T-helper 2 cell treated with Interferon-gamma antibody and Interleukin-4, amounts not matched to agents 5 μg/mL and 100 μg/mL, for 36 hours (primary cell): ENCODE measurements at regions not wholly inside any gene's neighbourhood (a gene's known extent, or its start where the extent isn't known, plus 50 kb on each side); places are given as distances from the start of the nearest gene placed in this dataset.

Source experiments
- DNase-seq: peaks from one replicate; pipeline ENCODE4 v3.0.0; 2021; ENCODE audit warnings: low spot score
- H3K27ac Mint-ChIP-seq: one replicate; pipeline ENCODE4 v1.8.0; 2021; ENCODE audit warnings: mild to moderate bottlenecking, mixed read lengths
- H3K27me3 Mint-ChIP-seq: one replicate; pipeline ENCODE4 v1.8.0; 2021; ENCODE audit warnings: low read depth, mixed read lengths
- H3K36me3 Mint-ChIP-seq: one replicate; pipeline ENCODE4 v1.8.0; 2021; ENCODE audit warnings: low read depth, mixed read lengths
- H3K4me1 Mint-ChIP-seq: one replicate; pipeline ENCODE4 v1.8.0; 2021; ENCODE audit warnings: low read depth, mixed read lengths
- H3K4me3 Mint-ChIP-seq: one replicate; pipeline ENCODE4 v1.8.0; 2022; ENCODE audit warnings: mild to moderate bottlenecking, moderate library complexity, mixed read lengths
- H3K9me3 Mint-ChIP-seq: one replicate; pipeline ENCODE4 v1.8.0; 2021; ENCODE audit warnings: mixed read lengths

- H3K9me3 Mint-ChIP-seq: no peaks in the 10 kb centered on the region
- H3K4me3 Mint-ChIP-seq: no peak overlapping the region
- no peaks in the 10 kb centered on the region for H3K27me3 Mint-ChIP-seq
- no peaks in the 10 kb centered on the region for H3K36me3 Mint-ChIP-seq
- no peak overlapping the region for H3K27ac Mint-ChIP-seq
- no peak for DNase-seq
- H3K4me1 Mint-ChIP-seq: no peaks in the 10 kb centered on the region
Observed at GRCh38 chr4:116599859-116600258, 485.5 kb downstream of the TRAM1L1 start.

DNA sequence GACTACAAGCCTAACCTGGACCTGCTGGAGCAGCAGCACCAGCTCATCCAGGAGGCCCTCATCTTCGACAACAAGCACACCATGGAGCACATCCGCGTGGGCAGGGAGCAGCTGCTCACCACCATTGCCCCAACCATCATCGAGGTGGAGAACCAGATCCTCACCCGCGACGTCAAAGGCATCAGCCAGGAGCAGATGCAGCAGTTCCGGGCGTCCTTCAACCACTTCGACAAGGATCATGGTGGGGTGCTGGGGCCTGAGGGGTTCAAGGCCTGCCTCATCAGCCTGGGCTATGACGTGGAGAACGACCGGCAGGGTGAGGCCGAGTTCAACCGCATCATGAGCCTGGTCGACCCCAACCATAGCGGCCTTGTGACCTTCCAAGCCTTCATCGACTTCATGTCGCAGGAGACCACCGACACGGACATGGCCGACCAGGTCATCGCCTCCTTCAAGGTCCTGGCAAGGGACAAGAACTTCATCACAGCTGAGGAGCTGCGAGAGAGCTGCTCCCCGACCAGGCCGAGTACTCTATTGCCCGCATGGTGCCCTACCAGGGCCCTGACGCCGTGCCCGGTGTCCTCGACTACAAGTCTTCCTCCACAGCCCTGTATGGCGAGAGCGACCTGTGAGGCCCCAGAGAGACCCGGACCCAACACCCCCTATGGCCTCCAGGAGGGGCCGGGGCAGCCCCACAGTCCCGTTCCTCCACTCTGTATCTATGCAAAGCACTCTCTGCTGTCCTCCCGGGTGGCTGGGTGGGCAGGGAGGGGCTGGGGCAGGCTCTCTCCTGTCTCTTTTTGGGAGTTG lies 486.2 kb downstream of the TRAM1L1 start:
- no peaks in the 10 kb centered on the region for H3K36me3 Mint-ChIP-seq

DNA sequence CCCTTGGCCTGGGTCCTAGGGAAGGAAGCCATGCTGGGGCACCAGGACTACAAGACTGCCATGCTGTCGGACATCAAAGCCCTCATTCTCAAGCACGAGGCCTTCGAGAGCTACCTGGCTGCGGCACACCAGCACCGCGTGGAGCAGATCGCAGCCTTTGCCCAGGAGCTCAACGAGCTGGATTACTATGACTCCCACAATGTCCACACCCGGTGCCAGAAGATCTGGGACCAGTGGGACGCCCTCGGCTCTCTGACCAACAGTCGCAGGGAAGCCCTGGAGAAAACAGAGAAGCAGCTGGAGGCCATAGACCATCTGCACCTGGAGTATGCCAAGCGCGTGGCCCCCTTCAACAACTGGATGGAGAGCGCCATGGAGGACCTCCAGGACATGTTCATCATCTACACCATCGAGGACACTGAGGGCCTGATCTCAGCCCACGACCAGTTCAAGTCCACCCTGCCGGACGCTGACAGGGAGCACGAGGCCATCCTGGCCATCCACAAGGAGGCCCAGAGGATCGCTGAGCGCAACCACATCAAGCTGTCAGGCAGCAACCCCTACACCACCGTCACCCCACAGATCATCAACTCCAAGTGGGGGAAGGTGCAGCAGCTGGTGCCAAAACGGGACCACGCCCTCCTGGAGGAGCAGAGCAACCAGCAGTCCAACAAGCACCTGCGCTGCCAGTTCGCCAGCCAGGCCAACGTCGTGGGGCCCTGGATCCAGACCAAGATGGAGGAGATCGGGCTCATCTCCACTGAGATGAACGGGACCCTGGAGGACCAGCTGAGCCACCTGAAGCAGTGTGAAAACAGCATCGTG lies 487.0 kb downstream of the TRAM1L1 start:
- H3K9me3 Mint-ChIP-seq: no peaks in the 10 kb centered on the region

More for the DNA sequence above, 486.2 kb downstream of the TRAM1L1 start:
- DNase-seq: no peak
- Mint-ChIP-seq H3K27ac (no peak overlapping the region), H3K4me1 (no peaks in the 10 kb centered on the region), H3K9me3 (no peaks in the 10 kb centered on the region), H3K4me3 (no peak overlapping the region), H3K27me3 (no peaks in the 10 kb centered on the region)

DNA sequence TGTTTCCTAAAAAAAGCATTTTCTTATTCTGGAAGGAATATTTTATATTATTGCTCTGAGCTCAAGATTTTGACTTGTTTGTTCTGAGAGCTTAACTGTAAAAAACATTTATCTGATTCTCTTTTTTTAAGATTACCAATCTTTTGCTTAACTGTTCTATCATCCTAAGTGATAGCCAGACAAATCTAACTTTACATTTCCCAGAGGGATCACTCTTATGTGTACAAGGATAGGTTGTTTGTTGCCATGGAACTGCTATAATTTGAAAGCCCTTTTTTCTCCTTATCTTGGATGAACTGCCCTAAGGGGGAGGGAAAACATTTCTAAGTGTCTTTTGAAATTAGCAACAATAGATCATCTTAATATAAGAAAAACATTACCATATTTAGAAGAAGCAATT lies 494.7 kb downstream of the TRAM1L1 start:
- Mint-ChIP-seq H3K4me1 (no peaks in the 10 kb centered on the region), H3K36me3 (no peaks in the 10 kb centered on the region), H3K4me3 (no peak overlapping the region), H3K27me3 (no peaks in the 10 kb centered on the region), H3K9me3 (no peaks in the 10 kb centered on the region), H3K27ac (no peak overlapping the region)
- DNase-seq: no peak

More for the DNA sequence above, 487.0 kb downstream of the TRAM1L1 start:
- Mint-ChIP-seq H3K27ac (no peak overlapping the region), H3K27me3 (no peaks in the 10 kb centered on the region), H3K4me3 (no peak overlapping the region), H3K36me3 (no peaks in the 10 kb centered on the region), H3K4me1 (no peaks in the 10 kb centered on the region)
- DNase-seq: no peak

- no peak for DNase-seq
- Mint-ChIP-seq H3K9me3 (no peaks in the 10 kb centered on the region), H3K36me3 (no peaks in the 10 kb centered on the region), H3K27me3 (no peaks in the 10 kb centered on the region), H3K4me3 (no peak overlapping the region), H3K27ac (no peak overlapping the region), H3K4me1 (no peaks in the 10 kb centered on the region)
Observed at GRCh38 chr4:116588783-116589182, 496.6 kb downstream of the TRAM1L1 start.

DNA sequence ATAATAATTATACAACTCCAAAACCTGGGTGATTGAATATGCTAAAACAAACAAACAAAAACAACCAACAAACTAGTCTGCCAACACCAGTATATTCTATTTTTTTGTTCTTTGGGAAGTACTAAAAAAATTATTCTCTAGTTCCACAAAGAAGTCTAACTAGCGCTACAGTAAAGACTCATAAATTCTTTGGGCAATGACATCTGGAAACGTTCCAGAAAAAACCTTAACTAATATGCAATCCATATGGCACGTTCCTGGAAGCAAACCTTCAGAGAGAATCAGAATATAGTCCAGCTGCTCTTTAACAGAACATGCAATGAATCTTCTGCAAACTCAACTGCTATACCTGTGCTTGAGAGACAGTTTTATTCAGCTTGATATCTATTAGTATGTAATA lies 500.1 kb downstream of the TRAM1L1 start:
- H3K36me3 Mint-ChIP-seq: no peaks in the 10 kb centered on the region
- H3K27ac Mint-ChIP-seq: no peak overlapping the region
- no peaks in the 10 kb centered on the region for H3K4me1 Mint-ChIP-seq
- DNase-seq: no peak
- no peaks in the 10 kb centered on the region for H3K27me3 Mint-ChIP-seq
- no peaks in the 10 kb centered on the region for H3K9me3 Mint-ChIP-seq
- no peak overlapping the region for H3K4me3 Mint-ChIP-seq

DNA sequence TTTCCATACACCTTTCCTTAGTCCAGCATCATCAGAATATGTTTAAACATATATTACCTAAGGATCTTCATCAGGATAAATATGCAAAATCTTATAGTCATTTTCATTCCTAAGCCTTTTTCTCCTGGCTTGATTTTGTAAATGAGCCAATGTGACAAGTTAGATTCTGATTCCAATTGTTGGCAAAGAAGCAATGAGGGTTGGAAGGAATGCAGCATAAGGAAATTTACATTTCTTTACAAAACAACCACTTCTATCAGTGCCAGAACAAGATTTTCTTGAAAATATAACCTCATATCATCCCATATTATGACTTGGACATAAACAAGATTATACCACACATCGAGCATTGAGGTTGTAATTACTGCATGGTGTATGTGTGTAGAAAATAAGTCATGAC lies 508.1 kb downstream of the TRAM1L1 start:
- Mint-ChIP-seq H3K9me3 (peaks cover 5% of the 10 kb centered on the region), H3K4me3 (no peak overlapping the region), H3K27me3 (no peaks in the 10 kb centered on the region), H3K27ac (no peak overlapping the region), H3K4me1 (no peaks in the 10 kb centered on the region), H3K36me3 (no peaks in the 10 kb centered on the region)
- DNase-seq: no peak

DNA sequence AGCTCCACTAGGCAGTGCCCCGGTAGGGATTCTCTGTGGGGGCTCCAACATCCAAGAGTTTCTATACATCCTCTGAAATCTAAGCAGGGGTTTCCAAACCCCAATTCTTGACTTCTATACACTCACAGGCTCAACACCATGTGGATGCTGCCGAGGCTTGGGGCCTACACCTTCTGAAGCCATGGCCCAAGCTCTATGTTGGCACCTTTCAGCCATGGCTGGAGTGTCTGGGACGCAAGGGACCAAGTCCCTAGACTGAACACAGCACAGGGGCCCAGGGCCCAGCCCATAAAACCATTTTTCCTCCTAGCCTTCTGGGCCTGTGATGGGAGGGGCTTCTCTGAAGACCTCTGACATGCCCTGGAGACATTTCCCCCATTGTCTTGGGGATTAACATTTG lies 511.8 kb downstream of the TRAM1L1 start:
- Mint-ChIP-seq H3K36me3 (no peaks in the 10 kb centered on the region), H3K9me3 (peaks cover 10% of the 10 kb centered on the region), H3K4me1 (no peaks in the 10 kb centered on the region), H3K4me3 (no peak overlapping the region), H3K27ac (no peak overlapping the region), H3K27me3 (no peaks in the 10 kb centered on the region)
- no peak for DNase-seq

DNA sequence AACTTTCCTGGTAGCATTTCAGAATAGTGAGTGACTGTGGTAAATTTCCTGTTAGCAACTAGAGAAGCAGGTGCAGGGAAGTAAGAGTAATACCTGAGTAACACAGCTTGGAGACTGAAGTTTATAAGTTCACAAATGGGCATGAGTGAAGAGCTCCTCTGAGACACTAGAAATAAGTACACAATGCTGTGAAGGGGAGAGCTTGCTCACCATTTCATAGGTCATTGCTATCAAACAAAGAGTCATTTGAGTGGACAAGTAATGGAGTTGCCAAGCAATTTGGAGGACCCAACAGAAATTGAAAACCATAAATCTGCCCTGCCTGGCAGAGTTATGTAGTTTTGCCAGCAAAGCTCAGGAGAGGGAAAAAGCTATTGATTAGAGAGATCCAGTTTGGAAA lies 523.6 kb downstream of the TRAM1L1 start:
- Mint-ChIP-seq H3K9me3 (peaks cover 13% of the 10 kb centered on the region), H3K27ac (no peak overlapping the region), H3K36me3 (no peaks in the 10 kb centered on the region), H3K27me3 (no peaks in the 10 kb centered on the region), H3K4me3 (no peak overlapping the region), H3K4me1 (no peaks in the 10 kb centered on the region)
- no peak for DNase-seq

GRCh38 chr4:116551806-116552205 lies 533.6 kb downstream of the TRAM1L1 start:
- H3K4me3 Mint-ChIP-seq: no peak overlapping the region
- H3K9me3 Mint-ChIP-seq: no peaks in the 10 kb centered on the region
- H3K36me3 Mint-ChIP-seq: no peaks in the 10 kb centered on the region
- H3K27ac Mint-ChIP-seq: no peak overlapping the region
- DNase-seq: no peak
- no peaks in the 10 kb centered on the region for H3K4me1 Mint-ChIP-seq
- H3K27me3 Mint-ChIP-seq: no peaks in the 10 kb centered on the region

GRCh38 chr4:116547632-116548031 lies 537.7 kb downstream of the TRAM1L1 start:
- Mint-ChIP-seq H3K36me3 (no peaks in the 10 kb centered on the region), H3K27ac (no peak overlapping the region), H3K4me3 (no peak overlapping the region), H3K4me1 (no peaks in the 10 kb centered on the region), H3K9me3 (no peaks in the 10 kb centered on the region), H3K27me3 (no peaks in the 10 kb centered on the region)
- no peak for DNase-seq

DNA sequence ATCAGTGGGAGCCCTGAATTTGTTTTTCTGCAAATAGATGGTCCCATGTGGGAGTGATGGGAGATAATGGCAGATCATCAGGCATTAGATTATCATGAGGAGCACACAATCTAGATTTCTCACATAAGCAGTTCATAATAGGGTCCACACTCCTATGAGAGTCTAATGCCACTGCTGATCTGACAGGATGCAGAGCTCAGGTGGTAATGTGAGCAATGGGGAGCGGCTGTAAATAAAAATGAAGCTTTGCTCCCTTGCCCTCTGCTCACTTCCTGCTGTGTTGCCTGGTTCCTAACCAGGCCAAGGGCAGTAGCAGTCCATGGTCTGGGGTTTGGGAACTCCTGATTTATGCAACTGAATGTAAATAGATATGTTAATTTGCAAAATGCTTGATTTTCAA lies 538.6 kb downstream of the TRAM1L1 start:
- no peak overlapping the region for H3K27ac Mint-ChIP-seq
- no peak overlapping the region for H3K4me3 Mint-ChIP-seq
- no peaks in the 10 kb centered on the region for H3K27me3 Mint-ChIP-seq
- no peaks in the 10 kb centered on the region for H3K9me3 Mint-ChIP-seq
- no peaks in the 10 kb centered on the region for H3K36me3 Mint-ChIP-seq
- DNase-seq: no peak
- no peaks in the 10 kb centered on the region for H3K4me1 Mint-ChIP-seq

DNA sequence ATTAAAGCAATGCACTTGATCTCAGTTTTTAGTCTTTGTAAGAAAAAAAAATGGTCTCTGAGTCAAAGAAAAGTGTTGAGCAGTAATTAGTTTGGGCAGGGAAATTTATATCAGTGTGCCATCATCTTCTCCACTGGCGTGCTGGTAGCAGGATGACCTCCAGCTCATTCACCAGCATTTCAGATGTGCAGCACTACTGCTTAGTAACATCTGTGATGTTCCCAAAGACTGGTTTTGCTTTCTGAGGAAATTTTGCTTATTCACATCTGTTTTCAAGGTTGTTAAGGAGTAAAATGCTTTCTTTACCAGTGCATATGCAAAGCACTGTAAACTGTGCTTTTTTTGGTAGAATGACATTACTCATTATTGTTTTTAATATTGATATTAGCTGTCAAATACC lies 540.4 kb downstream of the TRAM1L1 start:
- H3K36me3 Mint-ChIP-seq: no peaks in the 10 kb centered on the region
- no peaks in the 10 kb centered on the region for H3K27me3 Mint-ChIP-seq
- no peaks in the 10 kb centered on the region for H3K4me1 Mint-ChIP-seq

GRCh38 chr4:116539744-116540143 lies 545.6 kb downstream of the TRAM1L1 start:
- Mint-ChIP-seq H3K4me3 (no peak overlapping the region), H3K36me3 (no peaks in the 10 kb centered on the region), H3K27ac (no peak overlapping the region), H3K27me3 (no peaks in the 10 kb centered on the region), H3K9me3 (no peaks in the 10 kb centered on the region), H3K4me1 (no peaks in the 10 kb centered on the region)
- no peak for DNase-seq

More for the DNA sequence above, 540.4 kb downstream of the TRAM1L1 start:
- Mint-ChIP-seq H3K27ac (no peak overlapping the region), H3K9me3 (no peaks in the 10 kb centered on the region), H3K4me3 (no peak overlapping the region)
- DNase-seq: no peak
